ENCODE measurements at regions not wholly inside any gene's neighbourhood (a gene's known extent, or its start where the extent isn't known, plus 50 kb on each side); places are given as distances from the start of the nearest gene placed in this dataset.

DNA sequence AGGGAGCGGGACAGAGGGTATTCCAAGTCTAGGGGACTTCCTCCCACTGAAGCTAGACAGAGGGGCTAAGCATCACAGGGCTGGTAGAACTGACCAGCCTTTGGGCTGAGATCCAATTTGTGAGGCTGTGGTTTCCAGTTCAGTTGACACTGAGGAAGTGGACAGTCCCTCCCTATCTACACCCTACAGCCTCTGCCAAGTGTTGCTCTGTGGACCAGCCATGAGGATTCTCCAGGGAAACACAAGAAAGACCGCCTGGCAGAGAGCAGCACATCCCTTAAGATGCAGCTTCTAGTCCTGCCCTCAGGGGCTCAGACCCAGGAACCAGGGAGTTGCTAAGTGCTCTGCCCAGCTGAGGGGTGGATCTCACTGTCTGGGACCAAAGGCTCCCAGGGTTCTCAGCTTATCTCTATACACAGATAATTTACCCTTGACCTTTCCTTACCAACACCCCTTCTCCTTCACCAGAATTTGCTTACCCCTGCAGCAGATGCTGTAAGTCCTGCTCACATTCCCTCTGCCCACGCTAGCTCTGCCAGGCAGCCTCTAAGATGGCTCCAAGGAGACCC is 252.0 kb downstream of the SKIDA1 start:
- TF ChIP-seq, protein P1, sequence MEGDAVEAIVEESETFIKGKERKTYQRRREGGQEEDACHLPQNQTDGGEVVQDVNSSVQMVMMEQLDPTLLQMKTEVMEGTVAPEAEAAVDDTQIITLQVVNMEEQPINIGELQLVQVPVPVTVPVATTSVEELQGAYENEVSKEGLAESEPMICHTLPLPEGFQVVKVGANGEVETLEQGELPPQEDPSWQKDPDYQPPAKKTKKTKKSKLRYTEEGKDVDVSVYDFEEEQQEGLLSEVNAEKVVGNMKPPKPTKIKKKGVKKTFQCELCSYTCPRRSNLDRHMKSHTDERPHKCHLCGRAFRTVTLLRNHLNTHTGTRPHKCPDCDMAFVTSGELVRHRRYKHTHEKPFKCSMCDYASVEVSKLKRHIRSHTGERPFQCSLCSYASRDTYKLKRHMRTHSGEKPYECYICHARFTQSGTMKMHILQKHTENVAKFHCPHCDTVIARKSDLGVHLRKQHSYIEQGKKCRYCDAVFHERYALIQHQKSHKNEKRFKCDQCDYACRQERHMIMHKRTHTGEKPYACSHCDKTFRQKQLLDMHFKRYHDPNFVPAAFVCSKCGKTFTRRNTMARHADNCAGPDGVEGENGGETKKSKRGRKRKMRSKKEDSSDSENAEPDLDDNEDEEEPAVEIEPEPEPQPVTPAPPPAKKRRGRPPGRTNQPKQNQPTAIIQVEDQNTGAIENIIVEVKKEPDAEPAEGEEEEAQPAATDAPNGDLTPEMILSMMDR (IDR thresholded peaks at IDR 0.05; ENCODE audit: control extremely low read depth in 1 of 3, insufficient read depth in 1 of 3, low read depth in 1 of 3, low read length in 3 of 3): no peak
- no peak for TF ChIP-seq POLR2A (IDR thresholded peaks at IDR 0.05; ENCODE audit: control extremely low read depth in 1 of 2, low read depth in 2 of 2, low read length in 2 of 2)
- no peak for TF ChIP-seq EZH2 (IDR thresholded peaks at IDR 0.05; ENCODE audit: low read depth, low read length, severe bottlenecking)
- TF ChIP-seq EP300 (IDR thresholded peaks at IDR 0.05; ENCODE audit: borderline replicate concordance in 1 of 2, low read depth in 2 of 2, low read length in 2 of 2): no peak
